Activated CD8-positive, alpha-beta memory T cell treated with anti-CD3 and anti-CD28 coated beads for 1 hour (primary cell): ENCODE measurements at regions not wholly inside any gene's neighbourhood (a gene's known extent, or its start where the extent isn't known, plus 50 kb on each side); places are given as distances from the start of the nearest gene placed in this dataset.
"Not testable (repeated sequence)": the region's sequence is repeated elsewhere in the genome, so short reads cannot be mapped to it uniquely, and the experiment has no call there.

ENCODE experiments used
- DNase-seq, 2 donors: peaks; one replicate each; pipeline ENCODE4 v3.0.0-alpha.2; 2020; ENCODE audit warnings: low read depth in 1 of 2; ENCODE audit errors: extremely low read depth in 1 of 2

DNA sequence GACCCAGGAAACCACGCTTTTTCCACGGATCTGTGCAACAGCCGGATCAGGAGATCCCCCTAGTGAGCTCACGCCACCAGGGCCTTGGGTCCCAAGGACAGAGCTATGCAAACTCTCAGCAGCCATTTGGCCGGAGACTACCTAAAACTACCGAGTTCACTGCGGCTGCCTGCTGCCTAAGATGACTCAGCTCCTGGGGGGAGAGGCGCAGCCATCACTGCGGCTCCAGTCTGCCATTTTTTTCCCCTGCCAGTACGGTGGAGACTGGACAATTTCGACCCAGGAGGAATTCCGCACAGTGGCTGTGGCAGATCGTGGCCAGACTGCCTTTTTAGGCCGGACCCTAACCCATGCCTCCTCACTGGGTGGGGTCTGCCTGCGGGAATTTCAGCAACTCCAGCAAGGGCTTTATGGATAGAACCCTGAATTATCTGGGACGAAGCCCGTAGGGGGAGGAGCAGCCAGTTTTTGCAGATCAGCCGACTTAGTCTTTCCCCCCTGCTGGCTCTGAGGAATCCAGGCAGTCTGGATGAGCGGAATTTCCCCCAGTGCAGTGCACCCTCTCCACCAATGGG lies 424.9 kb upstream of the UBE2E3 start:
- no peak for DNase-seq

DNA sequence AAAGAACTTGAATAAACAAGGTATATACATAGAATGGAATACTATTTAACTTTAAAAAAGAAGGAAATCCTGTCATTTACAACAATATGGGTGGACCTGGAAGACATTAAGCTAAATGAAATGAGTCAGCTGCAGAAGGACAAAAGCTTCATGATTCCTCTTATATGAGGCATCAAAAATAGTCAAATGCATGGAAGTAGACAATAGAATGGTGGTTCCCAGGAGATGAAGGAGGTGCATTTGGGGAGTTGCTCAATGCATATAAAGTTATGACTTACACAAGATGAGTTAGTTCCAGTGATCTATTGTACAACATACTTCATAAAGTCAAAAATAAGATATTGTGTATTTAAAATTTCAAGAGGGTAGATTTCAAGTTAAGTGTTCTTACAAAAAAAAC lies 426.1 kb upstream of the UBE2E3 start:
- DNase-seq = no peak

DNA sequence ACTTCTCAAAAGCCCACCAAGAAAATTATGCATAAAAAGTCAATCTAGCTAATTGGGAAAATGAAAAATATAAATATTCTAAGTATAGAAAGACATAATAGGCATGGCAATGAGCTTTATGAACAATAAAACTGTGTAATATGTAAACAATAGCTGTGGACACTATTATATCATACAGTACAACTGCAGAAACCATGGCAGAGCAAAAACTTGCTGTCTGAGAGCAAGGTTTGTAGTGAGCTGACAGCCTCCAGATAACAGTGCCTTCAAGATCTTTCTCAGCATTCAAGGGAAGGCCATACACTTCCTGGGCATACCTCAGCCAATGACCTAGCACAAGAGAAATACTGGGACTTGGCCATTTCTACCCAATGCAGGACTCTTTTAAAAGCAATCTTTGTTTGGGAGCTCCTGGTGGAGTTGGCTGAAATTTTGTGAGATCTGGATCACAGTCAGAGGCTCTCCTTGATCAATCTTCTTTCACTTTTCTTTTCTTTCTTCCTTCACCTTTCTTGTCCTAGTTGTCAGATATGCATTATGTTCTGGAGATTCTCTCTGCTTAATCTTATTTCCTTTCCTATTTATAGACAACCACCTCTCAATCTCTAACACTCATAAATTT lies 427.2 kb upstream of the UBE2E3 start:
- DNase-seq = no peak

DNA sequence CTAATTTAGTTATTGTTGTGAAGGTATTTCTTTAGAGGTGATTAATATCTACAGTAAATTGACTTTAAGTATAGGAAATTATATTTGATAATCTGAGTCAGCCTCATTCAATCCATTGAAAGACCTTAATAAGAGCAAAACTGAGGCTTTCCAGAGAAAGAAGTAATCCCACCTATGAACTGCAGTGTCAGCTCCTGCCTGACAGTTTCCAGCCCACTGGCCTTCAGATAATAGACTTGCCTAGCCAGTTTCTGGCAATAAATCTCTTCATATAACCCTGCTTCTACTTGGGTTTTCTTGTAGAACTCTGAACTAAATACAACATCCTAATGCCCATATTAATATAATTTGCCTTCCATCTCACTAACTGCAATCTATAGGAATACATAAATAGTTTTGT lies 437.9 kb upstream of the UBE2E3 start:
- DNase-seq = no peak

DNA sequence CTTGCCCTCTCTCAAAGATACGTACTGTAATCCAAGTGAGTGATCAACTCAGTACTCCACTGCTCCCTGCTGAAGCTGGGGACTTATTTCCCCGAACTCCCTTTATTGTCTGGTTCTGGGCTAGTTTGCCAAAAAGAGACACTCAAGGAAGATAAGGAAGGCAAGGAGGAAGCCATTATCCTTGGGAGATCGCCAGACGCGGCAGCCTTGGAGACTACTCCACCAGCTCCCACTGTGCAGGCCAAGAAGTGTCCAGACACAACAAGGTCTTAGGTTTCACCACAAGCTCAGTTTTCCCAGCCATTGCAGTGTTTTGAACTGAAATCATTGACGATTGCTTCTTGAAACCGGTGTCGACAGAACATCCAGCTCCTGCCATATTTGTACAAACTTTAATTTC lies 439.6 kb upstream of the UBE2E3 start:
- DNase-seq = no peak

DNA sequence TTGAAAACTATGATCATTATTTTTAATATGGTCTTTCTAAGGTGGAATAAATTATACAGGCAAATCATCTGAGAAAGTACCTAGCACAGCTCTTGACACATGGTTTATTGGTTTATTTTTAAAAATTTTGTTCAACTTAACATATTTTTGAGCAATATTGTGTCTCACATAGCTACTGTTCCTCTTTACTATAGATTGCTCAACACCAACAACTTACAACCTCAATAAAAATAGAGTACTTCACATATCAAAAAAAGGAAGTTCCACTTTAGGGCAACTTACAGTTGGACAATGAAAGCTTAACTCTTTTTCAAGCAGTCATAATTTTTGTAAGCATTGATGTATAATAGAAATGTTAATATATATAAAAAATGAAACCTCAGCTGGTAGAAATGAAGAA lies 440.9 kb upstream of the UBE2E3 start:
- DNase-seq = no peak

DNA sequence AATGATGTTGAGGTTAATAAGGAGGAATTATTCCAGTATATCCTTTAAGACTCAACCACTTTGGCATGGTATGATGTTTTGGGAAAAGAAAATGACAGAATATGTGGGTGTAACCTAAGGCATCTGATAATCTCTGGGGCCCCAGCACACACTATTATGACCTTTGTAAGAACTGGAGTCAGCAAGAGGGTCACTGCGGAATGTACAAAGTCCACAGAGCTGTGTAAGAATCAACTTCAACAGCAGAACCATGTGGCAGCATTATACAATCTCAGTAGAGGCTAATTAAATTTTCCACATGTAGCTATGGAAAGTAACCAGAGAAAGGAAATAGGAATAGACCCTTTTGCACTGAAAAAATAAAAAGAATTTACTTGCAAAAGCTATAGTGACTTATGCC lies 445.1 kb upstream of the UBE2E3 start:
- no peak for DNase-seq

DNA sequence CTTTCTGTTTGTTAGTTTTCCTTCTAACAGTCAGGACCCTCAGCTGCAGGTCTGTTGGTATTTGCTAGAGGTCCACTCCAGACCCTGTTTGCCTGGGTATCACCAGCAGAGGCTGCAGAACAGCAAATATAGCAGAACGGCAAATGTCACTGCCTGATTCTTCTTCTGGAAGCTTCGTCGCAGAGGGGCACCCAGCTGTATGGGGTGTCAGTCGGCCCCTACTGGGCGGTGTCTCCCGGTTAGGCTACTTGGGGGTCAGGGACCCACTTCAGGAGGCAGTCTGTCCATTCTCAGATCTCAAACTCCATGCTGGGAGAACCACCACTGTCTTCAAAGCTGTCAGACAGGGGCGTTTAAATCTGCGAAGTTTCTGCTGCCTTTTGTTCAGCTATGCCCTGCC lies 448.6 kb upstream of the UBE2E3 start:
- DNase-seq = not testable (repeated sequence)

DNA sequence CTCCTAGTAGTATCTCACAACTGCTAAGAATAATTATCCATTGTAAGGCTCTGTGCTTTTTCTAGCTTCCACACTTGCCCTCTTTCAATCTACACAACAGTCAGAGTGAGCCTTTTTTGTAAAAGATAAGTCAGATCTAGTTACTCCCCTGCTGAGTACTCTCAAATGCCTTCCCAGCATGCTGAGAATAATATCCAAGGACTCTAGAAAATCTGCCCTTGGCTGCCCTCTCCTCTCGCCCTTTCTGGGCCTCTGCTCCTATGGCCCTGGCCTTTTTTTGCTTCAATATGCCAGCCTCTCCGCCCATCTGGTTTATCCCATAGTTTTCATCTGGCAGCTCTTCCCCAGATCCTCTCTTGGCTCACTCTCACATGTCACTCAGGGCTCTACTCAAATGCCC lies 455.9 kb upstream of the UBE2E3 start:
- no peak for DNase-seq

DNA sequence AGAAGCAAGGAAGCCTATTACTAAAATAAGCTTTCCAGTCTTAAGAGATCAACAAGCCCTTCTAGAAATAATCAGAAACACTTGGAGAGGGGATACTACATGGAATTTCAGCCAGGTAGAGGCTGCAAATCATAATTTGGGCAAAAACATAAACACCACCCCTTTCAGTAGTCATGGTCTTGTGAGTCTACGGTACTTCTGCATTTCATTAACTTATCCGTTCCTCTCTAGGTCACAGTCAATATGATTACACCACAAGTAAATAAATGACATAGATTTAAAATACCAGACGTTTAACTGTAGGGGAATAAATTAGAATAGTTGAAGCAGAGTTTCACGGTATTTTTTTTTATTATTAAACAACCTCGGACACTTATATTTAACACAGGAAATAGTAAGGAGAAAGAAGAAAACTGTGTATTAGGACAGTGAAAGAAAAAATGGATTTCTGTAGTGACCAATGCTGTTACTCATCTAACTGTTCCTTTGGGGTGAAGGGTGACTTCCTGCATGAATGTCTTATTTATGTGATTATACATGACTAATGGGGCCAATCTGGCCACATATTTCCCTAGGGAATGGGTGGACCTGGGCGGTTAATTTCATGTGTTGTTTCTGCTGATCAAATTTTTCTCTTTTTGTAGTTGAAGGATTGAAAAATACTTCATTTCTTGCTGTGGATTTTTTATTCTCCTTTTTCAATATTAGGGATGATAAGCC lies 456.6 kb upstream of the UBE2E3 start:
- DNase-seq = no peak

DNA sequence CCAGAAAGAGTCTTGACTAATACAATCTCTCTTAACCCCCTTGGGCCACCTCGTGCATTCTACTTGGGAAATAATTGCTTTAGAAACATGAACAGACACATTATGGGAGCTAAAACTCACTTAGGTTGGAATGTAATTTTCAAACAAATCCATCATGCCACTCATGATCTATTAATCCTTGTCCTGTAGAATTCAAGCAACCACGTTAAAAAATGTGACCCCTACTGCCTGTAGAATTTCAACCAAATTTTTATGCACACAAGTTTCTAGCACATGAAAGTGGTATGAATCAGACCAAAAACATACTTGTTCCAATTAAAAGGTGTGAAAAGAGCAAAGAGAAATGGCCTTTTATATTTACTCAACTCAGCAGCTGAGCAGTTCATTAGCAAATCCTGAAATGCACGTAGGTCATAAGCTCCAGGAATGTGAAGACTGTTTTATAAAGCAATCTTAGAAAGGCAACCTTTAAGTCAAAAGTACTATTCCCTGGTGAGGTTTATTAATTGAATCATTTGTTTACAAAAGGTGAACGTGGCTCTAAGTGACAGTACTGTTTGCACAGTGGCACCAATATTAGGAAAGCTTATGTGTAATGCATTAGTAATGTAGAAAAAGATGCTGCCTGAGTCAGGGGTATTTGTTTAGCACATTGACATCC lies 459.4 kb upstream of the UBE2E3 start:
- no peak for DNase-seq

DNA sequence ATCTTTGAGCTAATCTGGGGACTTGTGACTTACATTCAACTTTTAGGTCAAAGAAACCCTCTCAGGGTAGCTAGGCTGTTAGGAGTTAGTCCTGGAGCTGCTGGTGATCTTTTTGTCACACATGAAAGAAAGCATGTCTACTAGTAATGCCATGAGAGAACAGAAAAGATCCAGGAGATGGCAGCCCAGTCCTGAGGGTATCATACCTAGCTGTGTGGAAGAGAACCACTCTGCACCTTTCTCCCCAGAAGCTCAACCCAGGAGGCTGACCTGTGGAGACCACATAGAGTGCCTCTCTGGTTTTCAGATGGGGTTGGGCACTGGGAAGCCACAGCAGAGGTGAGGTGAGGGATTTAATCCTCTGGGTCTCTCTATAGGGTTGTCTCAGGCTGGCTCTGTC lies 460.2 kb upstream of the UBE2E3 start:
- DNase-seq = no peak

DNA sequence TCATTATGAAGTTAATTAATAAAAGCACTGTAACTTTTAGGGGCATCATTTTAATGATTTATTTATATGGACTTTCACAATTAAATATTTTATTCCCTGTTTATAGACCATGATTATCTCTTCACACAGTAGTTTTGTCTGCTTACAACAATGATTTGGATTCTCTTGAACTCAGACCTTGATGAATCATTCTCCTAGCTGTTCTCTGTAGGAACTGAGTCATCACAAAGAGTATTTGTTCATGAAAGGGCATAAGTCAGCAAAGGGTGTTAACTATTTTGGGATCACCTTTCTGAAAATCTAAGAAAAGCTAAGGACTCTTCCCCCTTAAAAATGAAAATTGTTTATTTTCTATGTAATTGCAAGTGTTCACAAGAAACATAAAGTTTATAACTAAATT lies 461.1 kb upstream of the UBE2E3 start:
- DNase-seq = no peak

DNA sequence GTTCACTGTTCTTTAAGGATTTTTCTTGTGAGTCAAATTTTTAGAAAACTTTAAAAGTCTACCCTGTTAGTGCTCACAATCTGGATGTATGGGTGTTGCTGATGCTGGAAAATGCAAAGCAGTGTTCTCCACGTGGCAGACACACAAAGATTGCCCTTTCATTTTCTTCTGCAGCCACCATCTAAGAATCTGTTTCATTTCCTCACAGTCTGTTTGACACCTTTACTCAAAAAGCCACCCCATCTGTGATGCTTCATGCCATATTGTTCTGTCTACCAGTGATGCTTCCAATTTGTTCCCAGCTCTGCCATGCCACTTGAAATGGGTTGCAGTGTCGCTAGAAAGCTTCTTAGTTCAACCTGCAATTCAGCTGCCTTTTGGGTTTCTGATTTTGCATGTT lies 464.2 kb upstream of the UBE2E3 start:
- no peak for DNase-seq

DNA sequence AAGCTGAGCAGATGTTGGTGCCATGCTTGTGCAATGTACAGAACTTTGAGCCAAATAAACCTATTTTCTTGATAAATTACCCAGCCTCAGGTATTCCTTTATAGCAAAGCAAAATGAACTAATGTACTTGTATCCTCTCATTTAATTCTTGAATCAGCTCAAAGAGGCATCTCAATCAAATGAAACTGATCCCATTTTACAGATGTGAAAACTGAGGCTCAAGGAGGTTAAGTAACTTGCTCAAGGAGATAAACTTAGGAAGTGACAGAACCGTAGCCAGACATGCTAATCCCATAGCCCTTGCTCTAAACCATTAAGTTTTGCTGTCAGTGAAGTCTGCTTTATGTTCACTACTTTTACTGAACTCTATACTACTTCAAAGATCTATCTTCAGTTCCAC lies 467.0 kb upstream of the UBE2E3 start:
- no peak for DNase-seq

DNA sequence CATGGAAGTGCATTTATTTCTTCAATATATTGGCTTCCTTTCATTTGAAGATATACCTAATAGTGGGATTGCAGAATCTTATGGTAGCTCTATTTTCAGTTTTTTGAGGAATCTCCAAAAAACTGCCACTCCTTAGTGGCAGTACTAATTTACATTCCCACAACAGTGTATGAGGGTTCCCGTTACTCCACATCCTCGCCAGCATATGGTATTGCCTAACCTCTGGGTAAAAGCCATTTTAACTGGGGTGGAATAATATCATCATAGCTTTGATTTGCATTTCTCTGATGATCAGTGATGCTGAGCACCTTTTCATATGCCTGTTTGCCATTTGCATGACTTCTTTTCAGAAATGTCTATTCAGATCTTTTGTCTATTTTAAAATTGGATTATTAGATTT lies 471.9 kb upstream of the UBE2E3 start:
- DNase-seq = no peak

DNA sequence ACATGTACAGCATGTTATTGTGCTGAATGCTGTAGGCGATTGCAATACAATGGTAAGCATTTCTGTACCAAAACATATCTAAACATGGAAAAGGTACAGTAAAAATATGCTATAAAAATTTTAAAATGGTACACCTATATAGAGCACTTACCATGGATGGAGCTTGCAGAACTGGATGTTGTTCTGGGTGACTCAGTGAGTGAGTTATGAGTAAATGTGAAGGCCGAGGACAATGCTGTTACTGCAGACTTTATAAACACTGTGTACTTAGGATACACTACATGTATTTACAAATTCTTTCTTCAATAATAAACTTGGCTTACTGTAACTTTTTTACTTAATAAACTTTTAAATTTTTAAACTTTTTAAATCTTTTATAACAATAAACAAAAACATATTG lies 473.4 kb upstream of the UBE2E3 start:
- DNase-seq = no peak

DNA sequence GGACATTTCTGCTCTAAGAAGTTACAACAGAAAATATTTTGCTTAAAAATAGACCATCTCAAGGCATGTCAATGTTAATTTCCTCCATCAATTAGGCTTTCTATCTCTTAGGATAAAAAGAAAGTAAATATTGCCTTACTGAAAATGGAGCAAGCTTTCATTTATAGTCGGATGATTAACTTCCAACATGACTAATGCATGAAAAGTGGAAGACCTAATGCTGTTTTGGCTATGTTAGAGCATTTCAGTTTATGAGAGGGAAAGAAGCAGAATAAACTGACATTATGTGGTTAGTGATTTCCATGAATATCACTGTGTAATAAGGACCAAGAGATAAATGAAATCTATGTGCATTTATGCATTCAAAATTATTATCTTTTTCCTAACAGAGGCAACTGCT lies 475.2 kb upstream of the UBE2E3 start:
- no peak for DNase-seq

DNA sequence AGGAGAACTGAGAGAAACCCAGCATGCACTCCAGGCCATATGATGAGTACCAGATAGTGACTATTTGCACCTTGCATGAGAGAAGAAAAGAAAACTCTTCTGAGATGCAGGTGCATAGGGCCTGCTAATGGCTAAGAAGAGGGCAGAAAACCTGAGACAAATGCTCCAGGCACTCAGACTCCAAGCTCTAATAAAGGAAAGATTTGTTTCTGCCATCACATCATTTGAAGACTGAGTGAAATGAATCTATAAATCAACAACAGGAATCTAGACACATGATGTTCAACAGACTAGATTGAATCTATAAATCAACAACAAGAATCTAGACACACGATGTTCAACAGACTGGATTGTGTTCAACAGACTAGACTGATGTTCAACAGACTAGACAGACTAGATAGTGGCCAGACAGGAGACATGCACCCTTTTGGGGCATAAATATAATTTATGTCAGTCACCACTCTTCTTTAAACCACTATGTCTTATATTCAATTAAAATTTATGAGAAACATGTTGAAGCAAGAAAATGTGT lies 482.7 kb upstream of the UBE2E3 start:
- no peak for DNase-seq

DNA sequence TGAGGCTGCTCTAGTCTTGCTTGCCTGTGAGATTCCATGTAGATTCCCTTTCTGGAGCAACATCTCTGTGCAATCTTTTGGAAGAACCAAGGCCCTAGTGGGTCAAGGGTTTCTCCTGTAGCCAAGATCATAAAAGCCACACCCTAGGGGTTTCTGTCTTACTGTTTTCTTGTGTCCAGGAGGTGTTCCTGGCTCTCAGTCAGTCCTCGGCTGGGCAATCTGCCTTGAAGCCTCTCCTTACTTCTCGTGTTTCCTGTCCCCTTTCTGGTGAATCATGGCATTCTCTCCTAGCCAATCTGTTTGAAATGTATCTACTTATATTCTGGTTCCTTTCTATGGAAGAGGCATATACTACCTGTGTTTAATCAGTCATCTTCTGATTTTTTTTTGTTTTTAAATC lies 484.8 kb upstream of the UBE2E3 start:
- DNase-seq = no peak

DNA sequence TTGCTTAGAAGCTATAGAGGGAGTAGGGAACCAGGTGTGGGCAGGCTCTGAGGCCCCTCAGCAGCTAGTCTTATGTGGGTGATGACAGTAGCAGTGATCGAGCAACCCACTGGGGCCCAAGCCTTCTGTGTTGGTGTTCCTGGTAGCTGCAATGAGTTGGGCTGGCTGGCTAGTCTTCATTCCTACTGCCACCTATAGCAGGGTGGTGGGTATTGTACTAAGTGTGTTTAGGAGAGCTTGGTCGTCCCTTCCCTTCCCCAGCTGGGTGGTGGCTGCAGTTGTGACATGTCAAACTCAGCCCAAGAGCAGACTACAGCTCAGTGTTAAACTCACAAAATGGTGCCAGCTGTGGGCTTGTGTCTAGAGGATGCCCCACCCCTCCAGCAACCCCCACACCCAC lies 486.1 kb upstream of the UBE2E3 start:
- DNase-seq = no peak

DNA sequence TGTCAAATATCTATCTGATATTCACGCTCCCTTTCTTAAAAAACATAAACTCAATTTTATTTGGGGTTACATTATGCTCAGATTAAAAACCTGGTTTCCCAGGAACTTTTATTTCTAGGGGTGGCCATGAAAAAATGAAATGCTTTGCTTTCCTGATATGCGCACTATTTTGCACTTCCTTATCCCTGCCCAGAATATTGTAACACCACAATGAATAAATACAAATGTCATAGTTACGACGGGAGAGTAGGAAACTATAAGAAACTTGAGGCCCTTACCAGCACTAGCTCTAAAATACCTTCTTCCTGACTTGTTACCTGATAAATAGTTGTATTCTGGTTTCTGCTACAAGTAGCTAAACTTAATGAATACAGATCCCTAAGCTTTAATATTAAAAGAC lies 475.6 kb upstream of the CWC22 start:
- no peak for DNase-seq
